ENCODE measurements at regions not wholly inside any gene's neighbourhood (a gene's known extent, or its start where the extent isn't known, plus 50 kb on each side); places are given as distances from the start of the nearest gene placed in this dataset.
"Not testable (repeated sequence)": the region's sequence is repeated elsewhere in the genome, so short reads cannot be mapped to it uniquely, and the experiment has no call there.

- not testable (repeated sequence) for DNase-seq
Measured at GRCh38 chr5:30345539-30346345, 847.7 kb upstream of the CDH6 start.

GRCh38 chr5:30343707-30344106, 849.8 kb upstream of the CDH6 start:
- DNase-seq: no peak

GRCh38 chr5:30341466-30341865, 852.0 kb upstream of the CDH6 start:
- no peak for DNase-seq

- no peak for DNase-seq
Measured at GRCh38 chr5:30337084-30337573, 856.4 kb upstream of the CDH6 start.

GRCh38 chr5:30331534-30331933, 862.0 kb upstream of the CDH6 start:
- no peak for DNase-seq

- DNase-seq: no peak
Measured at GRCh38 chr5:30325795-30326194, 867.7 kb upstream of the CDH6 start.

GRCh38 chr5:30324083-30324482, 869.4 kb upstream of the CDH6 start:
- DNase-seq: no peak

- DNase-seq: no peak
Measured at GRCh38 chr5:30287890-30288289, 905.6 kb upstream of the CDH6 start.

GRCh38 chr5:30279237-30279636, 914.2 kb upstream of the CDH6 start:
- DNase-seq: no peak

GRCh38 chr5:30267026-30267425, 926.5 kb upstream of the CDH6 start:
- no peak for DNase-seq

GRCh38 chr5:30239331-30240022, 954.0 kb upstream of the CDH6 start:
- no peak for DNase-seq

GRCh38 chr5:30237189-30237588, 956.3 kb upstream of the CDH6 start:
- no peak for DNase-seq

- DNase-seq: no peak
Measured at GRCh38 chr5:30209755-30210154, 983.7 kb upstream of the CDH6 start.

- DNase-seq: no peak
Measured at GRCh38 chr5:30197662-30198061, 995.8 kb upstream of the CDH6 start.

- DNase-seq: no peak
Measured at GRCh38 chr5:30195036-30195435, 998.5 kb upstream of the CDH6 start.

GRCh38 chr5:30194595-30194994, 998.9 kb upstream of the CDH6 start:
- no peak for DNase-seq

GRCh38 chr5:30183795-30184194, 1009.7 kb upstream of the CDH6 start:
- no peak for DNase-seq

GRCh38 chr5:30156156-30156555, 1037.3 kb upstream of the CDH6 start:
- DNase-seq: no peak

GRCh38 chr5:30152431-30152830, 1041.1 kb upstream of the CDH6 start:
- no peak for DNase-seq

GRCh38 chr5:30150231-30150630, 1043.3 kb upstream of the CDH6 start:
- no peak for DNase-seq

GRCh38 chr5:30149526-30149925, 1044.0 kb upstream of the CDH6 start:
- no peak for DNase-seq

GRCh38 chr5:30147976-30148375, 1045.5 kb upstream of the CDH6 start:
- no peak for DNase-seq

- not testable (repeated sequence) for DNase-seq
Measured at GRCh38 chr5:30144059-30144458, 1049.4 kb upstream of the CDH6 start.

GRCh38 chr5:30142432-30142831, 1051.1 kb upstream of the CDH6 start:
- no peak for DNase-seq

All from NCI-H1092 (cell line).